GM03348 (cell line): ENCODE measurements at regions not wholly inside any gene's neighbourhood (a gene's known extent, or its start where the extent isn't known, plus 50 kb on each side); places are given as distances from the start of the nearest gene placed in this dataset.

ENCODE experiments used
- DNase-seq: peaks from one replicate; pipeline ENCODE4 v3.0.0; 2012; ENCODE audit warnings: low spot score

- no peak for DNase-seq
These were observed 431.6 kb downstream of the TFAP2B start for GRCh38 chr6:51250317-51250716.

- no peak for DNase-seq
These were observed 439.3 kb downstream of the TFAP2B start for GRCh38 chr6:51257938-51258337.

- no peak for DNase-seq
These were observed 441.3 kb downstream of the TFAP2B start for GRCh38 chr6:51260003-51260402.

- no peak for DNase-seq
These were observed 443.0 kb downstream of the TFAP2B start for GRCh38 chr6:51261691-51262090.

- no peak for DNase-seq
These were observed 446.8 kb downstream of the TFAP2B start for GRCh38 chr6:51265426-51265825.

GRCh38 chr6:51266604-51267003, 447.9 kb downstream of the TFAP2B start:
- no peak for DNase-seq

GRCh38 chr6:51268666-51269065, 450.0 kb downstream of the TFAP2B start:
- DNase-seq, result no peak

GRCh38 chr6:51269876-51270275, 451.2 kb downstream of the TFAP2B start:
- DNase-seq, result no peak

- DNase-seq, result no peak
These were observed 452.9 kb downstream of the TFAP2B start for GRCh38 chr6:51271615-51272014.

GRCh38 chr6:51273228-51273961, 454.7 kb downstream of the TFAP2B start:
- DNase-seq, result no peak

- DNase-seq, result no peak
These were observed 458.8 kb downstream of the TFAP2B start for GRCh38 chr6:51277474-51277873.

GRCh38 chr6:51282026-51282425, 463.4 kb downstream of the TFAP2B start:
- no peak for DNase-seq

- DNase-seq, result no peak
These were observed 465.2 kb downstream of the TFAP2B start for GRCh38 chr6:51283723-51284355.

- DNase-seq, result no peak
These were observed 467.2 kb downstream of the TFAP2B start for GRCh38 chr6:51285876-51286275.

- DNase-seq, result peak; percentile 55
These were observed 470.4 kb downstream of the TFAP2B start for GRCh38 chr6:51289041-51289440.

GRCh38 chr6:51292659-51293058, 474.0 kb downstream of the TFAP2B start:
- peak; percentile 44 for DNase-seq

GRCh38 chr6:51299621-51300380, 481.1 kb downstream of the TFAP2B start:
- DNase-seq, result no peak

- DNase-seq, result no peak
These were observed 481.8 kb downstream of the TFAP2B start for GRCh38 chr6:51300510-51300909.

- DNase-seq, result no peak
These were observed 483.3 kb downstream of the TFAP2B start for GRCh38 chr6:51301962-51302361.

GRCh38 chr6:51302431-51302830, 483.8 kb downstream of the TFAP2B start:
- DNase-seq, result no peak

GRCh38 chr6:51303338-51303737, 484.7 kb downstream of the TFAP2B start:
- no peak for DNase-seq

- DNase-seq, result no peak
These were observed 496.3 kb downstream of the TFAP2B start for GRCh38 chr6:51314965-51315364.

- no peak for DNase-seq
These were observed 500.0 kb downstream of the TFAP2B start for GRCh38 chr6:51318674-51319073.
